GM10266 (cell line): ENCODE measurements at regions not wholly inside any gene's neighbourhood (a gene's known extent, or its start where the extent isn't known, plus 50 kb on each side); places are given as distances from the start of the nearest gene placed in this dataset.

ENCODE experiments used
- DNase-seq: peaks from one replicate; pipeline ENCODE4 v3.0.0; 2012; ENCODE audit errors: extremely low spot score
- CTCF ChIP-seq: IDR thresholded peaks from 2 replicates; pipeline ENCODE4 v1.5.1; 2012; ENCODE audit warnings: mild to moderate bottlenecking, low read depth; ENCODE audit not compliant: control insufficient read depth, insufficient read depth; ENCODE audit errors: missing control alignments

GRCh38 chr2:7927691-7928090, 754.2 kb upstream of the ID2 start:
- TF ChIP-seq CTCF: no peak
- DNase-seq: no peak

DNA sequence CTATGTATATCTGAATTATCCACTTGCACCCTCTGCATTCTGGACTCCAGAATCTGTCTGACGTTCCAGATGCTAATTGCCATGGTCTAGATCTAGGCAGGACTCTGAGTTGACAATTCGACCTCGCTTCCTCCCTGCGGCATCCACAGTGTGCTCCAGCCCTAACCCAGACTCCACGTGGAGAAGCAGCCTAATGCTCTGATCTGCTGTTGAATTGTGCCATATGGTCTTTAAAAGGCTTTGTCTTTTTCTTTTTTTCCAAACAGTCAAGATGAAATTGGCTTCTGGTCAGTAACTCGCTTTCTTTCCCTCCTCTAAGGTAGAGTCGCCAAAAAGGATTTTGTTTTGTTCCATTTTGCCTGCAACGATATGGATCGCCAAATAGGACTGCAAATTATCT, 752.6 kb upstream of the ID2 start:
- TF ChIP-seq CTCF: no peak
- DNase-seq: no peak

- TF ChIP-seq CTCF: no peak
- no peak for DNase-seq
Measured at GRCh38 chr2:7930800-7931635, 750.8 kb upstream of the ID2 start.

DNA sequence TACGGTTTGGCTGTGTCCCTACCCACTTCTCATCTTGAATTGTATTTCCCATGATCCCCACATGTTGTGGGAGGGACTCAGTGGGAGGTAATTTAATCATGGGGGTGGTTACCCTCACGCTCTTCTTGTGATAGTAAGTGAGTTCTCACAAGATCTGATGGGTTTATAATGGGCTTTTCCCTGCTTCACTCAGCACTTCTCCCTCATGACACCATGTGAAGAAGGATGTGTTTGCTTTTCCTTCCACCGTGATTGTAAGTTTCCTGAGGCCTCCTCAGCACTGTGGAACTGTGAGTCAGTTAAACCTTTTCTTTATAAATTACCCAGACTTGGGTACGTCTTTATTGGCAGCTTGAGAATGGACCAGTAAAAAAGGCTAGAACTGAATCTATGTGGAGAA, 750.0 kb upstream of the ID2 start:
- DNase-seq: no peak
- no peak for TF ChIP-seq CTCF

DNA sequence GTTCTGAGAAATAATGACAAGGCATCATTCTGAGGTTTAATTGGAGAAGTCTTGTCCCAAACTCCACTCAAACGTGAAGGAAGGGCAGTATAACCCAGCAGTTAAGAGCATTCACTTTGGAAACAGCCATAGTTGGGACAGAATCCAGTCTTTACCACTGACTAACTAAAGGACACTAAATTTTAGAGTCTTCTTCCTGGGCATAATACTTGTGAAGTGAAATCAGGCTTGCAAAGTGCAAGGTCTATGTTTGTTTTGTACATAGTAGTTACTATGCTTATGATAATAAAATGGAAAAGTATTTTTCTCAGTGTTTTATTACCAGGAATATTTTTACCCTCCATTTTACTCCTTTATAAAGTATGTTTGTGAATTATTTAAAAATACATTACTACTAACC, 748.2 kb upstream of the ID2 start:
- TF ChIP-seq CTCF: no peak
- no peak for DNase-seq

DNA sequence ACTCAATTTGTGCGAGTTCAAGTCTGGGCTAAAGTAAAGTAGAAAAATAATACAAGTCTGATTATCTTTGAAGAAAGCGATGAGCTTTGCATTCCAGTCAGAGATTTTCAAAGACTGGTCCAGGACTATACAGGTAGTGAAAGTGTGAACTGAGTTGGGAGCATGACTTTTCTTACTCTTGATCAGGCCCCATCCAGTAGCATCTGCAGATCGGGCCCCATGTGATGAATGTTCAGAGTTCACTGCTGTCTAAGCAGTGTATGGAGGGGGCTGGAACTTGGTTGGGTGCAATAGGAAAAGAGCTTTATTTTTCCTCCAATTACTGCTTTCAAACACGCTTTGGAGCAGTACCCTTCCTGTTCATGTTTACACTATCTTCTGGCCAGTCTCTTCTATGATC, 747.4 kb upstream of the ID2 start:
- TF ChIP-seq CTCF: no peak

GRCh38 chr2:7937082-7937481, 744.8 kb upstream of the ID2 start:
- no peak for TF ChIP-seq CTCF
- DNase-seq: no peak

More for the DNA sequence above, 747.4 kb upstream of the ID2 start:
- no peak for DNase-seq
